Progenitor cell of endocrine pancreas (in vitro differentiated cells): ENCODE measurements at regions not wholly inside any gene's neighbourhood (a gene's known extent, or its start where the extent isn't known, plus 50 kb on each side); places are given as distances from the start of the nearest gene placed in this dataset.

Experiments used
- DNase-seq: peaks from one replicate; pipeline ENCODE4 v3.0.0; 2021; ENCODE audit warnings: low spot score; ENCODE audit not compliant: unreplicated experiment
- H3K27ac Mint-ChIP-seq: 2 replicates; pipeline ENCODE4 v1.8.0; 2021; ENCODE audit warnings: mild to moderate bottlenecking, moderate library complexity, mixed read lengths
- H3K27me3 Mint-ChIP-seq: 2 replicates; pipeline ENCODE4 v1.8.0; 2021; ENCODE audit warnings: mixed read lengths
- H3K36me3 Mint-ChIP-seq: 2 replicates; pipeline ENCODE4 v1.8.0; 2022; ENCODE audit warnings: mixed read lengths; ENCODE audit not compliant: insufficient read depth
- H3K4me1 Mint-ChIP-seq: 2 replicates; pipeline ENCODE4 v1.8.0; 2021; ENCODE audit warnings: low read depth, mixed read lengths
- H3K4me3 Mint-ChIP-seq: 2 replicates; pipeline ENCODE4 v1.8.0; 2021; ENCODE audit warnings: low read depth, mild to moderate bottlenecking, moderate library complexity, mixed read lengths
- H3K9me3 Mint-ChIP-seq: 2 replicates; pipeline ENCODE4 v1.8.0; 2021; ENCODE audit warnings: low read depth, mixed read lengths
- TF ChIP-seq, protein P1 (sequence below): fragments of 200-600 bp; sonication (generic); IDR thresholded peaks from one replicate; pipeline ENCODE4 v1.5.0; 2021; ENCODE audit warnings: antibody characterized with exemption, mild to moderate bottlenecking; ENCODE audit not compliant: unreplicated experiment

DNA sequence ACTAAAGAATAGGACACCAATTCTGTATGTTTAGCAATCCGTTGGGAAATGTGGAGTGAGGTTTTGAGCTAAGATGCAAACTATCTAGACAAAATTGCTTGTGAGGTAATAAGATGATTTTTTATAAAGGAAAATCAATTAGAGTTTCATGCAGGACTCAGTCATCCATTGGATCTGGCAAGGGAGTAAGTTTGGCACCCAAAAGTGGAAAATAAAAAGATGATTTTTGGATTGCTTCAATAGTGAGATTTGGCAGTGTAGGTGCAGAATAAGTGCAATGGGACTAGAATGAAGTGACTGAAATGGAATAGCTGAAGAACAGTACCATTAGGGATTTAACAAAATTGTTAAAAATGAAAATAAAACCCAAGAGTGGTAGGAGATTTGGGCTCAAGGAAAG, 290.5 kb upstream of the EPHA5 start:
- DNase-seq, result no peak
- peaks cover 5% of the 10 kb centered on the region for H3K9me3 Mint-ChIP-seq
- TF ChIP-seq, protein P1, sequence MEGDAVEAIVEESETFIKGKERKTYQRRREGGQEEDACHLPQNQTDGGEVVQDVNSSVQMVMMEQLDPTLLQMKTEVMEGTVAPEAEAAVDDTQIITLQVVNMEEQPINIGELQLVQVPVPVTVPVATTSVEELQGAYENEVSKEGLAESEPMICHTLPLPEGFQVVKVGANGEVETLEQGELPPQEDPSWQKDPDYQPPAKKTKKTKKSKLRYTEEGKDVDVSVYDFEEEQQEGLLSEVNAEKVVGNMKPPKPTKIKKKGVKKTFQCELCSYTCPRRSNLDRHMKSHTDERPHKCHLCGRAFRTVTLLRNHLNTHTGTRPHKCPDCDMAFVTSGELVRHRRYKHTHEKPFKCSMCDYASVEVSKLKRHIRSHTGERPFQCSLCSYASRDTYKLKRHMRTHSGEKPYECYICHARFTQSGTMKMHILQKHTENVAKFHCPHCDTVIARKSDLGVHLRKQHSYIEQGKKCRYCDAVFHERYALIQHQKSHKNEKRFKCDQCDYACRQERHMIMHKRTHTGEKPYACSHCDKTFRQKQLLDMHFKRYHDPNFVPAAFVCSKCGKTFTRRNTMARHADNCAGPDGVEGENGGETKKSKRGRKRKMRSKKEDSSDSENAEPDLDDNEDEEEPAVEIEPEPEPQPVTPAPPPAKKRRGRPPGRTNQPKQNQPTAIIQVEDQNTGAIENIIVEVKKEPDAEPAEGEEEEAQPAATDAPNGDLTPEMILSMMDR, result no peak
- no peak overlapping the region for H3K27ac Mint-ChIP-seq
- no peak overlapping the region for H3K4me3 Mint-ChIP-seq
- H3K36me3 Mint-ChIP-seq, result no peaks in the 10 kb centered on the region
- H3K4me1 Mint-ChIP-seq, result no peaks in the 10 kb centered on the region
- H3K27me3 Mint-ChIP-seq, result no peaks in the 10 kb centered on the region

- Mint-ChIP-seq H3K27ac (no peak overlapping the region), H3K4me3 (no peak overlapping the region), H3K36me3 (no peaks in the 10 kb centered on the region), H3K9me3 (peaks cover 5% of the 10 kb centered on the region), H3K4me1 (no peaks in the 10 kb centered on the region), H3K27me3 (no peaks in the 10 kb centered on the region)
- TF ChIP-seq, protein P1, result no peak
- DNase-seq, result no peak
Measured at GRCh38 chr4:65954416-65954815, 284.1 kb upstream of the EPHA5 start.

DNA sequence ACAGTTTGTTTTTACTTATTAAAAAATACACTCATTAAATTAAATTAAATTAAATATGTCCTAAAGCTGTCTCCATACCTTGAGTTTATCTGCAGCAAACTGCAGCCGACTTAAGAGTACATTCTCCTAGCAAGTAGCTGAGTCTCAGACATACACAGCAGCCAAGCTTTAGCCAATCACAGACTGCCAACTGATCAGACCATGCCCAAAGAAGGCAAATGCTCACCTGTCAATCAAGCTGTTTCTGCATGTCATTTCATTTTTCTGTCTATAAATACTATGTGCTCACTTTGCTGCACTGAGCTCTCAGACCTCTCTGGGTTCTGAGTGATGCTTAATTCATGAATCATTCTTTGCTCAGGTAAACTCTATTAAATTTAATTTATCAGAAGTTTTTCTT, 280.9 kb upstream of the EPHA5 start:
- no peaks in the 10 kb centered on the region for H3K9me3 Mint-ChIP-seq

GRCh38 chr4:65943076-65943475, 272.8 kb upstream of the EPHA5 start:
- H3K27me3 Mint-ChIP-seq, result no peaks in the 10 kb centered on the region
- TF ChIP-seq, protein P1, result no peak
- no peaks in the 10 kb centered on the region for H3K36me3 Mint-ChIP-seq
- H3K4me3 Mint-ChIP-seq, result no peak overlapping the region
- no peak for DNase-seq
- no peak overlapping the region for H3K27ac Mint-ChIP-seq
- no peaks in the 10 kb centered on the region for H3K4me1 Mint-ChIP-seq
- H3K9me3 Mint-ChIP-seq, result no peaks in the 10 kb centered on the region

More for the DNA sequence above, 280.9 kb upstream of the EPHA5 start:
- no peaks in the 10 kb centered on the region for H3K4me1 Mint-ChIP-seq
- TF ChIP-seq, protein P1, result no peak
- no peak overlapping the region for H3K4me3 Mint-ChIP-seq
- H3K36me3 Mint-ChIP-seq, result no peaks in the 10 kb centered on the region
- no peaks in the 10 kb centered on the region for H3K27me3 Mint-ChIP-seq
- no peak overlapping the region for H3K27ac Mint-ChIP-seq
- no peak for DNase-seq

GRCh38 chr4:65924843-65925242, 254.6 kb upstream of the EPHA5 start:
- H3K27ac Mint-ChIP-seq, result no peak overlapping the region
- TF ChIP-seq, protein P1, result no peak
- H3K4me3 Mint-ChIP-seq, result no peak overlapping the region
- DNase-seq, result no peak
- H3K27me3 Mint-ChIP-seq, result no peaks in the 10 kb centered on the region
- no peaks in the 10 kb centered on the region for H3K36me3 Mint-ChIP-seq
- peaks cover 2% of the 10 kb centered on the region for H3K9me3 Mint-ChIP-seq
- peaks cover 3% of the 10 kb centered on the region for H3K4me1 Mint-ChIP-seq
